Ascending aorta (tissue), 2 donors: ENCODE measurements at regions not wholly inside any gene's neighbourhood (a gene's known extent, or its start where the extent isn't known, plus 50 kb on each side); places are given as distances from the start of the nearest gene placed in this dataset.

Source experiments
- DNase-seq, 2 donors: peaks; one replicate each; pipeline ENCODE4 v3.0.0-alpha.2; 2019; ENCODE audit warnings: low spot score in 2 of 2
- H3K27ac ChIP-seq, 2 donors: fragments of 200-600 bp; sonication (generic); one replicate each; pipeline ENCODE4 v1.5.1; 2016 to 2017; ENCODE audit warnings: mild to moderate bottlenecking in 1 of 2
- H3K27me3 ChIP-seq: fragments of 200-600 bp; sonication (generic); one replicate; pipeline ENCODE4 v1.5.1; 2017
- H3K36me3 ChIP-seq, 2 donors: fragments of 200-600 bp; sonication (generic); one replicate each; pipeline ENCODE4 v1.5.1; 2016
- H3K4me1 ChIP-seq, 2 donors: fragments of 200-600 bp; sonication (generic); one replicate each; pipeline ENCODE4 v1.5.1; 2016 to 2017; ENCODE audit warnings: mild to moderate bottlenecking in 1 of 2
- H3K4me3 ChIP-seq, 2 donors: fragments of 200-600 bp; sonication (generic); one replicate each; pipeline ENCODE4 v1.5.1; 2016 to 2017; ENCODE audit warnings: mild to moderate bottlenecking in 1 of 2
- H3K9me3 ChIP-seq, 2 donors: fragments of 200-600 bp; sonication (generic); one replicate each; pipeline ENCODE4 v1.5.1; 2016
- intact Hi-C: fragments of 100-400 bp; cut with DNase I; formaldehyde crosslinking; loops from one replicate; pipeline ENCODE4 v1.15.1; 2023
- TF ChIP-seq, protein P1 (sequence below), 3 experiments: fragments of 200-600 bp in 2 of 3; fragments of 450-650 bp in 1 of 3; sonication (generic) in 2 of 3; IDR thresholded peaks; one replicate each; pipeline ENCODE4 v1.5.1; 2016 to 2019; ENCODE audit warnings: antibody characterized with exemption in 3 of 3, mild to moderate bottlenecking in 1 of 3, moderate library complexity in 1 of 3

GRCh38 chr1:165060285-165060793 is 296.2 kb downstream of the LMX1A start:
- Histone ChIP-seq H3K27ac (no peak overlapping the region), H3K27me3 (no peaks in the 10 kb centered on the region), H3K4me1 (no peaks in the 10 kb centered on the region), H3K36me3 (no peaks in the 10 kb centered on the region), H3K4me3 (no peak overlapping the region), H3K9me3 (no peaks in the 10 kb centered on the region)
- no peak for DNase-seq
- intact Hi-C loops: no loop called here
- TF ChIP-seq, protein P1, sequence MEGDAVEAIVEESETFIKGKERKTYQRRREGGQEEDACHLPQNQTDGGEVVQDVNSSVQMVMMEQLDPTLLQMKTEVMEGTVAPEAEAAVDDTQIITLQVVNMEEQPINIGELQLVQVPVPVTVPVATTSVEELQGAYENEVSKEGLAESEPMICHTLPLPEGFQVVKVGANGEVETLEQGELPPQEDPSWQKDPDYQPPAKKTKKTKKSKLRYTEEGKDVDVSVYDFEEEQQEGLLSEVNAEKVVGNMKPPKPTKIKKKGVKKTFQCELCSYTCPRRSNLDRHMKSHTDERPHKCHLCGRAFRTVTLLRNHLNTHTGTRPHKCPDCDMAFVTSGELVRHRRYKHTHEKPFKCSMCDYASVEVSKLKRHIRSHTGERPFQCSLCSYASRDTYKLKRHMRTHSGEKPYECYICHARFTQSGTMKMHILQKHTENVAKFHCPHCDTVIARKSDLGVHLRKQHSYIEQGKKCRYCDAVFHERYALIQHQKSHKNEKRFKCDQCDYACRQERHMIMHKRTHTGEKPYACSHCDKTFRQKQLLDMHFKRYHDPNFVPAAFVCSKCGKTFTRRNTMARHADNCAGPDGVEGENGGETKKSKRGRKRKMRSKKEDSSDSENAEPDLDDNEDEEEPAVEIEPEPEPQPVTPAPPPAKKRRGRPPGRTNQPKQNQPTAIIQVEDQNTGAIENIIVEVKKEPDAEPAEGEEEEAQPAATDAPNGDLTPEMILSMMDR (IDR thresholded peaks at IDR 0.05): no peak

GRCh38 chr1:165057956-165058355 is 298.6 kb downstream of the LMX1A start:
- DNase-seq: no peak
- H3K4me3 ChIP-seq: no peak overlapping the region
- H3K4me1 ChIP-seq: no peaks in the 10 kb centered on the region
- TF ChIP-seq, protein P1 (IDR thresholded peaks at IDR 0.05): no peak
- no peak overlapping the region for H3K27ac ChIP-seq
- H3K36me3 ChIP-seq: no peaks in the 10 kb centered on the region
- no peaks in the 10 kb centered on the region for H3K9me3 ChIP-seq
- intact Hi-C loops: no loop called here
- no peaks in the 10 kb centered on the region for H3K27me3 ChIP-seq

GRCh38 chr1:165056914-165057313 is 299.6 kb downstream of the LMX1A start:
- H3K4me3 ChIP-seq: no peak overlapping the region
- intact Hi-C loops: no loop called here

GRCh38 chr1:165055581-165055980 is 300.9 kb downstream of the LMX1A start:
- no peak overlapping the region for H3K4me3 ChIP-seq
- no peak for DNase-seq
- no peaks in the 10 kb centered on the region for H3K9me3 ChIP-seq
- TF ChIP-seq, protein P1 (IDR thresholded peaks at IDR 0.05): no peak
- intact Hi-C loops: no loop called here
- H3K27me3 ChIP-seq: no peaks in the 10 kb centered on the region
- no peaks in the 10 kb centered on the region for H3K36me3 ChIP-seq
- H3K4me1 ChIP-seq: no peaks in the 10 kb centered on the region
- no peak overlapping the region for H3K27ac ChIP-seq

More at GRCh38 chr1:165056914-165057313, 299.6 kb downstream of the LMX1A start:
- no peak overlapping the region for H3K27ac ChIP-seq
- no peaks in the 10 kb centered on the region for H3K27me3 ChIP-seq
- no peaks in the 10 kb centered on the region for H3K9me3 ChIP-seq
- no peaks in the 10 kb centered on the region for H3K36me3 ChIP-seq
- TF ChIP-seq, protein P1 (IDR thresholded peaks at IDR 0.05): no peak
- no peak for DNase-seq
- no peaks in the 10 kb centered on the region for H3K4me1 ChIP-seq

- H3K4me3 ChIP-seq: no peak overlapping the region
- H3K9me3 ChIP-seq: no peaks in the 10 kb centered on the region
- TF ChIP-seq, protein P1 (IDR thresholded peaks at IDR 0.05): no peak
- H3K27ac ChIP-seq: no peak overlapping the region
- intact Hi-C loops: no loop called here
- no peaks in the 10 kb centered on the region for H3K4me1 ChIP-seq
- DNase-seq: no peak
- H3K36me3 ChIP-seq: no peaks in the 10 kb centered on the region
- no peaks in the 10 kb centered on the region for H3K27me3 ChIP-seq
These were observed 301.9 kb downstream of the LMX1A start for GRCh38 chr1:165054627-165055026.

DNA sequence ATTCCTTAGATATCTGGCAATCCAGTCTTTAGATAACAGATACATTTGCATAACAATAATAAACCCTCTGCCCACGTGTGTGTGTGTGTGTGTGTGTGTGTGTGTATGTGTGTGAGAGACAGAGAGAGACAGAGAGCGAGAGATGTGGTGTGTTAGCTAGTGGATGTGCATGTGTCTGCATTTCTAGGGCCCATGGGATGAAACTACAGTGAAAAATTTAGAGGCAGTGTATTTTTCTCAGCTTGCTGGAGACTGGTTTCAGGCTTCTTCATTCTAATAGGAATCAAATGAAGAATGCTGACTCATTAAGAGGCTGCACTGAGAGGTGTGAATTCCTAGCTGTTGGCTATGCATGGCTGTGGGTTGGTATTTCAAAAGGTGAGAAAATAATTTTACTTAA is 303.2 kb downstream of the LMX1A start:
- H3K4me1 ChIP-seq: no peaks in the 10 kb centered on the region
- TF ChIP-seq, protein P1 (IDR thresholded peaks at IDR 0.05): no peak
- H3K9me3 ChIP-seq: no peaks in the 10 kb centered on the region
- H3K27ac ChIP-seq: no peak overlapping the region
- H3K36me3 ChIP-seq: no peaks in the 10 kb centered on the region
- H3K4me3 ChIP-seq: no peak overlapping the region
- H3K27me3 ChIP-seq: no peaks in the 10 kb centered on the region
- DNase-seq: no peak
- intact Hi-C loops: no loop called here
